ENCODE measurements at regions not wholly inside any gene's neighbourhood (a gene's known extent, or its start where the extent isn't known, plus 50 kb on each side); places are given as distances from the start of the nearest gene placed in this dataset.
"Not testable (repeated sequence)": the region's sequence is repeated elsewhere in the genome, so short reads cannot be mapped to it uniquely, and the experiment has no call there.

DNA sequence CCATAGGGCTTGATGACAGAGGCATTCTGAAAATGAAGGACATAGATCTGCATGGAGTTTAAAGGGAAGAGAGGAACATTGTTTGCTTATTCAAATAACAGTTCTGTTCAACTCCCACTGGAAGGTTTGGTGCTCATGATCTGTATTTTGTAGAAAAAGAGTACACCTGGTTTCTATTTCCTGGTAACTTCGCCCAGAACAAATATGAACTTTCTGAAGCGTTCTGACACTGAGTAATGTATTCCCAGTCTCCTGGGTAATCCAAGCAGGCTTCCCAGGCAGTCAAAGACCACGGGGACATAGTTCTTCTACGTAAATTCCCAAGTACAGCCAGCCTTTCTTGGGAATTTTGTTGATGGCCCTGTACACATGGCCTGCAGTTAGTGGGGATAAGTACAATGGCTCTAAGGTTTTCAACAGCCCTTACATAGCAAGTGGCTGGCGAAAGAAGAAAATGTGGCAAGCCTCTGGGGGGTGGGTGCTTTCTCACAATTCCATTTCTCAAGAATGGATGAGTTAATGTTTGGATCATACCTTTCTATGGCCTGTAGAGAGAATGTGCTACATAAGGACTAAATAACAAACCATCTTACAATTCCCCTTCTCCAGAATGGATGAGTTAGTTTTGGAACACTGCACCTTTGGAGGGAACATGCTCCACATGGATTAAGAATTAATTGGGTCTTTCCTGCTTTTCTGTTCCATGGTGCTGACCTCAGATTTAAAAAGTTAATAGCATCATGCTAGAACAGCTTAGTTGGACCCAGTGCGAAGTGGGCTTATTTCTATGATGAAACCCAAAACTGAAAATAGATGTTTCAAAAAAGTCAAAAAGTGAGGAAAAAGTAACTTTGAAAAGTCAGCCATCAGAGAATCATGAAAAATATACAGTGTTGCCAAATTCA lies 52.7 kb downstream of the COL6A6 start:
- H3K9me3 ChIP-seq = no peaks in the 10 kb centered on the region
- DNase-seq (ENCODE audit: low spot score in 2 of 2) = no peak
- H3K4me1 ChIP-seq = no peaks in the 10 kb centered on the region
- intact Hi-C loops (cut with DNase I; ENCODE audit: low total_unique reads) = no loop called here
- H3K27ac ChIP-seq = peak overlapping the region in 1 of 2 donors; percentile 45
- H3K4me3 ChIP-seq = no peak overlapping the region
- no peaks in the 10 kb centered on the region for H3K36me3 ChIP-seq
- TF ChIP-seq POLR2AphosphoS5 (IDR thresholded peaks at IDR 0.05) = no peak
- TF ChIP-seq, protein P1, sequence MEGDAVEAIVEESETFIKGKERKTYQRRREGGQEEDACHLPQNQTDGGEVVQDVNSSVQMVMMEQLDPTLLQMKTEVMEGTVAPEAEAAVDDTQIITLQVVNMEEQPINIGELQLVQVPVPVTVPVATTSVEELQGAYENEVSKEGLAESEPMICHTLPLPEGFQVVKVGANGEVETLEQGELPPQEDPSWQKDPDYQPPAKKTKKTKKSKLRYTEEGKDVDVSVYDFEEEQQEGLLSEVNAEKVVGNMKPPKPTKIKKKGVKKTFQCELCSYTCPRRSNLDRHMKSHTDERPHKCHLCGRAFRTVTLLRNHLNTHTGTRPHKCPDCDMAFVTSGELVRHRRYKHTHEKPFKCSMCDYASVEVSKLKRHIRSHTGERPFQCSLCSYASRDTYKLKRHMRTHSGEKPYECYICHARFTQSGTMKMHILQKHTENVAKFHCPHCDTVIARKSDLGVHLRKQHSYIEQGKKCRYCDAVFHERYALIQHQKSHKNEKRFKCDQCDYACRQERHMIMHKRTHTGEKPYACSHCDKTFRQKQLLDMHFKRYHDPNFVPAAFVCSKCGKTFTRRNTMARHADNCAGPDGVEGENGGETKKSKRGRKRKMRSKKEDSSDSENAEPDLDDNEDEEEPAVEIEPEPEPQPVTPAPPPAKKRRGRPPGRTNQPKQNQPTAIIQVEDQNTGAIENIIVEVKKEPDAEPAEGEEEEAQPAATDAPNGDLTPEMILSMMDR (IDR thresholded peaks at IDR 0.05) = no peak
- no peak for TF ChIP-seq POLR2A (IDR thresholded peaks at IDR 0.05)
- no peaks in the 10 kb centered on the region for H3K27me3 ChIP-seq

DNA sequence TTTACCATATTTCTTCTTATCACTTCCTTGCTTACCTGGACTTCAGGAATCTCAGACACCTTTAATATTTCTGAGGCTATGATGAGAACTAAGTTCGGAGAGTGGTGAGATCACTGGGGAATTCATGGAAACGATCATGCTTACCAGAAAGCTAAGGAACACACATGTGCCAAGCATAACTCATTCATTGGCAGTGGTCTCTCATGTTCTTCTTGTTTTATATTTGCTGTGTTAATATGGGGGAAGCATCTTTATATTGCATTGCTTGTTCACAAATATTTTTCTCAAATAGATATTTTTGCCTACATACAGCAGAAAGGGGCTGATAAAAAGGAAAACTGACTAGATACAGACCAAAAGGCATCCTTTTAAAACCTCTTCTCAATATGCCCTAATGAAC lies 55.8 kb downstream of the COL6A6 start:
- intact Hi-C loops (cut with DNase I; ENCODE audit: low total_unique reads) = no loop called here
- Histone ChIP-seq H3K4me3 (no peak overlapping the region), H3K4me1 (no peaks in the 10 kb centered on the region), H3K9me3 (no peaks in the 10 kb centered on the region), H3K27me3 (no peaks in the 10 kb centered on the region), H3K27ac (no peak overlapping the region), H3K36me3 (no peaks in the 10 kb centered on the region)
- DNase-seq (ENCODE audit: low spot score in 2 of 2) = no peak
- no peak for TF ChIP-seq POLR2AphosphoS5 (IDR thresholded peaks at IDR 0.05)
- TF ChIP-seq, protein P1 (IDR thresholded peaks at IDR 0.05) = no peak
- no peak for TF ChIP-seq POLR2A (IDR thresholded peaks at IDR 0.05)

DNA sequence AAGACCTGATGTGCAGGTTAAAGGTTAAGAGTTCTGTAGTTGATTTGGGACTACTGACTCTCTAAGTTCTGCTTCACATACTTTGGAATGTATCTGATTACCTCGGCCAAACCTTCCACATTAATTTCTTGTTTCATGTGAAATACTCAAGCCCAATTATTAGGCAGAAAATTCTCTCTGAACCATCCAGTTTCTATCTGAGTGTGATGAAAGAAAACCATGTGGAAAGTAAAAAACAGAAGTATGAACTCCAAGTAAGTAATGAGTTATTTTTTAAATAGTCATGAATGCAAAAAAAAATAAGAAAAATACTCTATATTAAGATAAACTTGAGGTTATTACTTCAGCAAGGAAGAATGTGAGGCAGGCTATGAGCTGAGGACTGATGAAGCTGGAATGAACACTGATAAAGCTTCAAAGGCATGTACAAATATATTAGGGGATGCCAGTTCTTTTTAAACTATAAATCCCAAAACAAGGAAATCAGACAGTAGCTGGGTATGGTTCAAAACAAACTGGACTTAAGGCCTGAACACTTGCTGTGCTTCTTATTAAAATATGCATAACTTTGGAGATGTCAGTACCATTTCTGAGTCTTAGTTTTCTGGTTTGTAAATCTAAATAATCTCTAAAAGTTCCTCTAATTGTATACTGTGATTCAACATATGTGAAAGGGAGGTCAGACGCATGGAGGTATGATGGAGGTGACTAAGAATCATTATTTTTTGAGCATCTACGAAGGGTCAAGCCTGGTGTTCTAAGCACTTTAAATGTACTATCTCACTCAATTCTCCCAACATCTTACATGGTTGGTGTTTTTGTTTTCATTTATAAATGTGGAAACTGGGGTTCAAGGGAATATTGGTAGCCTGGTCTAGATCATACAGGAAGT lies 59.6 kb downstream of the COL6A6 start:
- no peak for DNase-seq (ENCODE audit: low spot score in 2 of 2)
- intact Hi-C loops (cut with DNase I; ENCODE audit: low total_unique reads) = no loop called here

DNA sequence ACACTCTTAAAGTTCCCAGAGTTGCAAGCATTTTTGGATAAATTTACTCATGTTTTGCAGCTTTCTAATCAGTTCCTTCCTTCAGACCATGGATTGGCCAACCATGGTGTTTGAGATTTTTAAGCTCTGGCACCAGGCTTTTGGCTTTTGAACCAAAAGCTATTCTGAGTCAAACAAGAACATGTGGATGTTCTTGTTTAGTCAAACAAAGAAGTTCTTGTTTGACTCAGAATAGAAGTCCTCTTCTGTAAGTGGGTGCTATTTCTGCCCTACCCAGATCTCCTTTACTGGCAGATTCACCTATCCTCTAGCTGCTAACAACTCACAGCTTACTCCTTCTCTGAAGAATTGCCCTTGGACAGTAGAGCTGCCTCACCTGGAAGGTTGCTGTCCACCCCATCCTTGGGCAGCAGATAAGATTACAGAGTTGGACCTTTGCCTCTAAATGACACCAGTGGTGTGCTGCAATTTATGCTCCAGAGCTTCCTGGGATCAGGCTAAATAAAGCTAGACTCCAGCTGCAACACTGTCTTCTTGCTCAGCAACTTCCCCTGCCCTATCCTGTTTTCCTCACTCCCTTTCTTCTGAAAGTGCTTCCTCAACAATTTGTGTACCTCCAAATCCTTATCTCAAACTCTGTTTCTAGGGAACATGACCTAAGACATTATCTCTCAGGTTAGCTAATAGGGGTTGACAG lies 65.6 kb downstream of the COL6A6 start:
- peak overlapping the region in 1 of 2 donors; percentile 48 for H3K27ac ChIP-seq
- no peak overlapping the region for H3K4me3 ChIP-seq
- H3K36me3 ChIP-seq = no peaks in the 10 kb centered on the region
- DNase-seq (ENCODE audit: low spot score in 2 of 2) = no peak
- no peaks in the 10 kb centered on the region for H3K4me1 ChIP-seq
- H3K9me3 ChIP-seq = no peaks in the 10 kb centered on the region
- TF ChIP-seq, protein P1 (IDR thresholded peaks at IDR 0.05) = no peak
- no peak for TF ChIP-seq POLR2AphosphoS5 (IDR thresholded peaks at IDR 0.05)
- no peak for TF ChIP-seq POLR2A (IDR thresholded peaks at IDR 0.05)
- intact Hi-C loops (cut with DNase I; ENCODE audit: low total_unique reads) = no loop called here
- H3K27me3 ChIP-seq = no peaks in the 10 kb centered on the region

More for the DNA sequence above, 59.6 kb downstream of the COL6A6 start:
- Histone ChIP-seq H3K4me3 (no peak overlapping the region), H3K9me3 (no peaks in the 10 kb centered on the region), H3K27me3 (no peaks in the 10 kb centered on the region), H3K27ac (peak overlapping the region in 1 of 2 donors; percentile 19), H3K36me3 (no peaks in the 10 kb centered on the region), H3K4me1 (no peaks in the 10 kb centered on the region)
- TF ChIP-seq POLR2AphosphoS5 (IDR thresholded peaks at IDR 0.05) (no peak), POLR2A (IDR thresholded peaks at IDR 0.05) (no peak)
- TF ChIP-seq, protein P1 (IDR thresholded peaks at IDR 0.05) = no peak

DNA sequence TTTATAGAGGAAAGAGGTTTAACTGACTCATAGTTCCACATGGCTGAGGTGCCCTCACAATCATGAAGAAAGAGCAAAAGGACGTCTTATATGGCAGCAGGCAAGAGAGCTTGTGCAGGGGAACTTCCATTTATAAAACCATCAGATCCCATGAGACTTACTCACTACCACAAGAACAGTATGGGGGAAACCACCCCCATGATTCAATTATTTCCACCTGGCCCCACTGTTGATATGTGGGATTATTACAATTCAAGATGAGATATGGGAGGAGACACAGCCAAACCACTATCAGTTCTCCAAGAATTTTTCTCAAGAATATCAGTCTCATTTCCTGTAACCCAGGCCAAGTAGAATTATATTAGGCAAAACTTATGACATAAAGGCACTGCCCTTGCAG lies 77.8 kb downstream of the COL6A6 start:
- H3K27ac ChIP-seq; H3K4me3 ChIP-seq; H3K27me3 ChIP-seq; H3K9me3 ChIP-seq; DNase-seq (ENCODE audit: low spot score in 2 of 2); intact Hi-C loops (cut with DNase I; ENCODE audit: low total_unique reads); H3K36me3 ChIP-seq; H3K4me1 ChIP-seq: not testable (repeated sequence)

Data from breast epithelium (tissue), 4 donors.